GM21528 (cell line): ENCODE measurements at regions not wholly inside any gene's neighbourhood (a gene's known extent, or its start where the extent isn't known, plus 50 kb on each side); places are given as distances from the start of the nearest gene placed in this dataset.

Experiments used
- ATAC-seq: cut with Tn5 transposase; IDR thresholded peaks from one replicate; pipeline ENCODE4 v1.9.1; 2021; ENCODE audit warnings: mild to moderate bottlenecking, moderate library complexity; ENCODE audit not compliant: unreplicated experiment, low FRiP score

- no peak for ATAC-seq
Measured at GRCh38 chr1:209370241-209370995, 213.1 kb upstream of the CAMK1G start.

GRCh38 chr1:209375097-209375496 is 208.4 kb upstream of the CAMK1G start:
- no peak for ATAC-seq

- no peak for ATAC-seq
Measured at GRCh38 chr1:209375671-209376365, 207.7 kb upstream of the CAMK1G start.

- no peak for ATAC-seq
Measured at GRCh38 chr1:209376774-209377173, 206.7 kb upstream of the CAMK1G start.

- ATAC-seq: no peak
Measured at GRCh38 chr1:209377995-209378394, 205.5 kb upstream of the CAMK1G start.

- no peak for ATAC-seq
Measured at GRCh38 chr1:209379280-209379679, 204.2 kb upstream of the CAMK1G start.

GRCh38 chr1:209380420-209380819 is 203.1 kb upstream of the CAMK1G start:
- no peak for ATAC-seq

- no peak for ATAC-seq
Measured at GRCh38 chr1:209382231-209383100, 201.0 kb upstream of the CAMK1G start.

- ATAC-seq: no peak
Measured at GRCh38 chr1:209383422-209383821, 200.1 kb upstream of the CAMK1G start.

GRCh38 chr1:209383907-209384709 is 199.4 kb upstream of the CAMK1G start:
- no peak for ATAC-seq

- ATAC-seq: no peak
Measured at GRCh38 chr1:209384710-209385550, 198.6 kb upstream of the CAMK1G start.

- no peak for ATAC-seq
Measured at GRCh38 chr1:209386156-209386555, 197.4 kb upstream of the CAMK1G start.

GRCh38 chr1:209387271-209387968 is 196.1 kb upstream of the CAMK1G start:
- no peak for ATAC-seq

- no peak for ATAC-seq
Measured at GRCh38 chr1:209387969-209388329, 195.6 kb upstream of the CAMK1G start.

GRCh38 chr1:209388358-209388757 is 195.2 kb upstream of the CAMK1G start:
- no peak for ATAC-seq

- no peak for ATAC-seq
Measured at GRCh38 chr1:209389258-209389657, 194.3 kb upstream of the CAMK1G start.

GRCh38 chr1:209389975-209390374 is 193.5 kb upstream of the CAMK1G start:
- ATAC-seq: no peak

- no peak for ATAC-seq
Measured at GRCh38 chr1:209390764-209391163, 192.8 kb upstream of the CAMK1G start.

- no peak for ATAC-seq
Measured at GRCh38 chr1:209391792-209392191, 191.7 kb upstream of the CAMK1G start.
